A549 (cell line): ENCODE measurements at regions not wholly inside any gene's neighbourhood (a gene's known extent, or its start where the extent isn't known, plus 50 kb on each side); places are given as distances from the start of the nearest gene placed in this dataset.

Experiments
- ATAC-seq, 2 experiments: fragments of 200-7000 bp in 1 of 2; fragments of >200 bp in 1 of 2; cut with Nextera tagmentation in 1 of 2; cut with Tn5 transposase in 1 of 2; 3 replicates each; pipeline versions ENCODE4 v1.8.0 to v1.9.1; 2018 to 2020; ENCODE audit warnings: mild to moderate bottlenecking in 1 of 2, moderate library complexity in 1 of 2
- CTCF ChIA-PET: fragments of 300-600 bp; sonication (Branson Sonifier 250); formaldehyde crosslinking; extraction: SDS; loops from one replicate; lab custom pipeline; 2021; ENCODE audit warnings: antibody characterized with exemption, inconsistent platforms; lab: Yijun Ruan, JAX
- POLR2A ChIA-PET: fragments of 350-600 bp; formaldehyde crosslinking; extraction: SDS; loops from one replicate; lab custom pipeline; 2021; ENCODE audit warnings: antibody characterized with exemption, inconsistent platforms; lab: Yijun Ruan, JAX
- DNase-seq, 2 experiments: peaks; one replicate each; pipeline versions ENCODE4 v3.0.0 to v3.0.0-alpha.2; 2011 to 2016; ENCODE audit warnings: low read depth in 1 of 2, low spot score in 1 of 2
- FAIRE-seq: peaks from 2 replicates; lab custom pipeline; 2011; peaks lifted over from hg19 to GRCh38; lab: Jason Lieb, UNC
- H3K27ac ChIP-seq, 2 experiments: fragments of >200 bp; sonication (Bioruptor Twin); formaldehyde crosslinking; 3 replicates each; pipeline ENCODE4 v1.5.1; 2016 to 2017
- H3K4me1 ChIP-seq: fragments of >200 bp; sonication (Bioruptor Twin); formaldehyde crosslinking; 3 replicates; pipeline ENCODE4 v1.6.1; 2016
- H3K4me2 ChIP-seq: fragments of >200 bp; sonication (Bioruptor Twin); formaldehyde crosslinking; 3 replicates; pipeline ENCODE4 v1.6.1; 2016
- H3K4me3 ChIP-seq: fragments of >200 bp; sonication (Bioruptor Twin); formaldehyde crosslinking; 3 replicates; pipeline ENCODE4 v1.5.1; 2016
- H3K9me3 ChIP-seq: fragments of >200 bp; sonication (Bioruptor Twin); formaldehyde crosslinking; 3 replicates; pipeline ENCODE4 v1.6.1; 2016
- CHD2 ChIP-seq: fragments of 150-350 bp; IDR thresholded peaks from 2 replicates; pipeline ENCODE4 v1.6.1; 2014; ENCODE audit warnings: low read length; ENCODE audit not compliant: partially characterized antibody
- EHMT2 ChIP-seq: fragments of 200-600 bp; sonication (generic); IDR thresholded peaks from 2 replicates; pipeline ENCODE4 v1.6.1; 2016; ENCODE audit warnings: antibody characterized with exemption, low read depth, mild to moderate bottlenecking, moderate library complexity
- ELK1 ChIP-seq: fragments of 150-350 bp; IDR thresholded peaks from 2 replicates; pipeline ENCODE4 v1.6.1; 2014; ENCODE audit warnings: low read depth, mild to moderate bottlenecking, low read length
- GATA3 ChIP-seq: IDR thresholded peaks from 2 replicates; pipeline ENCODE4 v1.6.1; 2012; ENCODE audit warnings: borderline replicate concordance
- HOXB5 ChIP-seq: fragments of 250-450 bp; sonication (Bioruptor Pico); IDR thresholded peaks from 2 replicates; pipeline ENCODE4 v1.5.0; 2020; ENCODE audit warnings: mild to moderate bottlenecking, moderate library complexity
- JUNB ChIP-seq: fragments of >200 bp; sonication (Bioruptor Twin); formaldehyde crosslinking; IDR thresholded peaks from 2 replicates; pipeline ENCODE4 v1.6.1; 2016
- MAFK ChIP-seq: fragments of 450-650 bp; IDR thresholded peaks from 2 replicates; pipeline ENCODE4 v1.6.1; 2014; ENCODE audit not compliant: partially characterized antibody
- NFE2L2 ChIP-seq: fragments of 150-350 bp; conservative IDR thresholded peaks from 2 replicates; pipeline ENCODE4 v1.6.1; 2014; ENCODE audit warnings: low read length
- POLR2A ChIP-seq: IDR thresholded peaks from 2 replicates; pipeline ENCODE4 v1.6.1; 2012; ENCODE audit warnings: mild to moderate bottlenecking, low read length
- POLR2AphosphoS2 ChIP-seq: conservative IDR thresholded peaks from 2 replicates; pipeline ENCODE4 v1.6.1; 2012; ENCODE audit warnings: low read length, improper control_type of control experiment, inconsistent platforms
- RARB ChIP-seq: fragments of 250-450 bp; sonication (Bioruptor Pico); IDR thresholded peaks from 2 replicates; pipeline ENCODE4 v1.8.0; 2021; ENCODE audit warnings: mild to moderate bottlenecking, moderate library complexity
- RFX5 ChIP-seq: fragments of 450-650 bp; IDR thresholded peaks from 2 replicates; pipeline ENCODE4 v1.7.1; 2014; ENCODE audit warnings: antibody characterized with exemption, mild to moderate bottlenecking, moderate library complexity
- SREBF2 ChIP-seq: fragments of 450-650 bp; IDR thresholded peaks from 2 replicates; pipeline ENCODE4 v1.6.1; 2014; ENCODE audit warnings: mild to moderate bottlenecking, moderate library complexity
- TP53 ChIP-seq: fragments of 250-450 bp; sonication (Bioruptor Pico); IDR thresholded peaks from 2 replicates; pipeline ENCODE4 v1.5.0; 2021; ENCODE audit warnings: mild to moderate bottlenecking, moderate library complexity
- ZC3H11A ChIP-seq: fragments of 450-650 bp; IDR thresholded peaks from 2 replicates; pipeline ENCODE4 v1.6.1; 2014; ENCODE audit warnings: antibody characterized with exemption, mild to moderate bottlenecking
- ZFP36 ChIP-seq: fragments of 450-650 bp; IDR thresholded peaks from 2 replicates; pipeline ENCODE4 v1.6.1; 2014; ENCODE audit warnings: borderline replicate concordance; ENCODE audit not compliant: partially characterized antibody
- ZNF302 ChIP-seq: fragments of 250-450 bp; sonication (Bioruptor Pico); IDR thresholded peaks from 2 replicates; pipeline ENCODE4 v1.9.0; 2021; ENCODE audit warnings: inconsistent platforms, mild to moderate bottlenecking, moderate library complexity
- ZSCAN20 ChIP-seq: fragments of 250-450 bp; sonication (Bioruptor Pico); IDR thresholded peaks from 2 replicates; pipeline ENCODE4 v1.8.0; 2022; ENCODE audit warnings: mild to moderate bottlenecking, moderate library complexity
- WGBS: methylation state at CpG from one replicate; pipeline ENCODE4 v1.1.6; 2017; ENCODE audit errors: missing lambda C conversion rate; 5-methylcytosine and 5-hydroxymethylcytosine counted together
- TF ChIP-seq, protein P1 (sequence below): IDR thresholded peaks from 2 replicates; pipeline ENCODE4 v1.6.1; 2012
- TF ChIP-seq, protein P2 (sequence below): fragments of >200 bp; sonication (Bioruptor Twin); formaldehyde crosslinking; IDR thresholded peaks from 3 replicates; pipeline ENCODE4 v1.5.1; 2016
- TF ChIP-seq, protein P3 (sequence below): fragments of >200 bp; sonication (Bioruptor Twin); formaldehyde crosslinking; IDR thresholded peaks from 3 replicates; pipeline ENCODE4 v1.6.1; 2016

DNA sequence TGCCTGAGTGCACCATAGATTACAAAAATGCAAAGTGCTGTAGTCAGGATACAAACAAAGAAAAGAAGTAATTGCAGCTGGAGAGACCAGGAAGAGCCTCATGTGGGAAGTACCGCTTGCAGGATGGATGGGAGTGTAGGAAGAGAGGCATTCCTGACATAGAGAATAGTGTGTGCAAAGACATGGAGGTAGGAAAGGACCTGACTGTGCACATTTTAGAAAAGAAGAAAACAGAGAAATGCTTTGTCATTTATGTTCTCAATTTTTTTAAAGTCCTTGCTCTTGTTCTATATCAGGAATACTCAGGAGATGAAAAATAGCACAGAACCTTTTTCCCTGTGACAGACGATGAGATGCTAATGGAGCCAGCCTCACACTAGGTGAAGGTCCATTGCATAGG lies 358.7 kb upstream of the TMPO start:
- no peaks in the 10 kb centered on the region for H3K4me1 ChIP-seq
- no peak overlapping the region for H3K4me2 ChIP-seq
- no peak overlapping the region for H3K27ac ChIP-seq
- TF ChIP-seq, protein P1, sequence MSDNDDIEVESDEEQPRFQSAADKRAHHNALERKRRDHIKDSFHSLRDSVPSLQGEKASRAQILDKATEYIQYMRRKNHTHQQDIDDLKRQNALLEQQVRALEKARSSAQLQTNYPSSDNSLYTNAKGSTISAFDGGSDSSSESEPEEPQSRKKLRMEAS: no peak
- TF ChIP-seq EHMT2 (no peak), MAFK (peak; percentile 56), ZSCAN20 (CRISPR knock-in tag) (no peak), HOXB5 (CRISPR knock-in tag) (no peak)
- TF ChIP-seq, all 56 proteins: peak for 1
- Histone ChIP-seq H3K4me3 (no peak overlapping the region), H3K9me3 (no peaks in the 10 kb centered on the region)
- no peak for DNase-seq
- ChIA-PET CTCF (no interaction called here), POLR2A (no interaction called here)
- 54% methylated on average over 2 of the region's 2 CpGs for WGBS
- ATAC-seq: no peak
- no peak for FAIRE-seq

DNA sequence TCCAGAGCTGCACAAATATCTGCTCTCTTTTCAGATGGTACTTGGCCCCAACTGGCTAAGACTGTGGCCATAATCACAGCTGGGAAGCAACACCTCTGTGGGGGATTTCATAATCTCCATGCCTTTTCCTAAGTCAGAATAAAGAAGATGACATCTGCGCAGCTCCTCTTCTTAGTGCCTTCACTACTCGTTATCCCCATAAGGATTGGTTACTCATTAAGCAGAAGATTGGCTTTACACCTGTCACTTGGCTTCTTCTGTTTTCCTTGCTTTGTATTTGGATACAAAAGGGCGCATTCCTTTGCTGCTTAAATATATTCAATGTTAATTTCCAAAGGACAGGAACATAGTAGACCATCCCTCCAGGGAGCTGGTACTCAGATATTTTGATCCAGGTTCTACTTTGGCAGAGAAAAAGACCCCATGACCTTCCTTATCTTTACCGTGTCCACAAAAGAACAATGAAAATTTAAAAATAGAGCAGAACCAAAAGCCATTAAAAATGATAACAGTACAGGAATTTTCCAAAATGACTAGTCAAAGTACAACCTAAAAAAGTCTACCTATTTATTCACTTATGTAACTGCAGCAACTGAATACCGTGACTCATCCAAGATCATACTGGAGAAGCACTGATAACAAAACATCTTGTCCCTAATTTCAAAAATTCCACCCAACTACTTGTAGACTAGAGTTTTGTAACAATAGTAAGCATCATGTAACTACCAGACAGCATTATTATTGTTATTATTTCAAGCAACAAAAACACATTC lies 352.3 kb upstream of the TMPO start:
- no peak for FAIRE-seq
- ChIA-PET CTCF (interaction anchor here (1.4 kb wide), 1 partner anchor 15 kb away, joined by 4 read pairs; no protein-coding TSS in a partner anchor), POLR2A (no interaction called here)
- Histone ChIP-seq H3K27ac (no peak overlapping the region), H3K4me3 (no peak overlapping the region), H3K4me2 (no peak overlapping the region), H3K4me1 (no peaks in the 10 kb centered on the region), H3K9me3 (no peaks in the 10 kb centered on the region)
- no peak for ATAC-seq
- no peak for DNase-seq
- TF ChIP-seq, protein P2, sequence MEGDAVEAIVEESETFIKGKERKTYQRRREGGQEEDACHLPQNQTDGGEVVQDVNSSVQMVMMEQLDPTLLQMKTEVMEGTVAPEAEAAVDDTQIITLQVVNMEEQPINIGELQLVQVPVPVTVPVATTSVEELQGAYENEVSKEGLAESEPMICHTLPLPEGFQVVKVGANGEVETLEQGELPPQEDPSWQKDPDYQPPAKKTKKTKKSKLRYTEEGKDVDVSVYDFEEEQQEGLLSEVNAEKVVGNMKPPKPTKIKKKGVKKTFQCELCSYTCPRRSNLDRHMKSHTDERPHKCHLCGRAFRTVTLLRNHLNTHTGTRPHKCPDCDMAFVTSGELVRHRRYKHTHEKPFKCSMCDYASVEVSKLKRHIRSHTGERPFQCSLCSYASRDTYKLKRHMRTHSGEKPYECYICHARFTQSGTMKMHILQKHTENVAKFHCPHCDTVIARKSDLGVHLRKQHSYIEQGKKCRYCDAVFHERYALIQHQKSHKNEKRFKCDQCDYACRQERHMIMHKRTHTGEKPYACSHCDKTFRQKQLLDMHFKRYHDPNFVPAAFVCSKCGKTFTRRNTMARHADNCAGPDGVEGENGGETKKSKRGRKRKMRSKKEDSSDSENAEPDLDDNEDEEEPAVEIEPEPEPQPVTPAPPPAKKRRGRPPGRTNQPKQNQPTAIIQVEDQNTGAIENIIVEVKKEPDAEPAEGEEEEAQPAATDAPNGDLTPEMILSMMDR: no peak
- TF ChIP-seq, protein P3, sequence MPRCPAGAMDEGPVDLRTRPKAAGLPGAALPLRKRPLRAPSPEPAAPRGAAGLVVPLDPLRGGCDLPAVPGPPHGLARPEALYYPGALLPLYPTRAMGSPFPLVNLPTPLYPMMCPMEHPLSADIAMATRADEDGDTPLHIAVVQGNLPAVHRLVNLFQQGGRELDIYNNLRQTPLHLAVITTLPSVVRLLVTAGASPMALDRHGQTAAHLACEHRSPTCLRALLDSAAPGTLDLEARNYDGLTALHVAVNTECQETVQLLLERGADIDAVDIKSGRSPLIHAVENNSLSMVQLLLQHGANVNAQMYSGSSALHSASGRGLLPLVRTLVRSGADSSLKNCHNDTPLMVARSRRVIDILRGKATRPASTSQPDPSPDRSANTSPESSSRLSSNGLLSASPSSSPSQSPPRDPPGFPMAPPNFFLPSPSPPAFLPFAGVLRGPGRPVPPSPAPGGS: no peak
- WGBS: 3% methylated on average over 5 of the region's 5 CpGs

- DNase-seq: no peak
- FAIRE-seq: no peak
- 14% methylated on average over 2 of the region's 2 CpGs for WGBS
- H3K9me3 ChIP-seq: no peaks in the 10 kb centered on the region
- no peak for ATAC-seq
- TF ChIP-seq POLR2AphosphoS2 (no peak), ZFP36 (no peak), SREBF2 (no peak), RARB (no peak), ZC3H11A (no peak), NFE2L2 (no peak), ELK1 (no peak), HOXB5 (CRISPR knock-in tag) (no peak), ZNF302 (CRISPR knock-in tag) (no peak), GATA3 (no peak), RFX5 (no peak), POLR2A (no peak), JUNB (no peak), CHD2 (no peak), TP53 (CRISPR knock-in tag) (no peak)
- TF ChIP-seq, protein P2: no peak
- H3K4me2 ChIP-seq: no peak overlapping the region
- no peak overlapping the region for H3K27ac ChIP-seq
- CTCF ChIA-PET: no interaction called here
- no peaks in the 10 kb centered on the region for H3K4me1 ChIP-seq
- POLR2A ChIA-PET: no interaction called here
- no peak overlapping the region for H3K4me3 ChIP-seq
Observed at GRCh38 chr12:98172304-98172703, 343.1 kb upstream of the TMPO start.
